GM21825 (cell line): ENCODE measurements at regions not wholly inside any gene's neighbourhood (a gene's known extent, or its start where the extent isn't known, plus 50 kb on each side); places are given as distances from the start of the nearest gene placed in this dataset.
"Not testable (repeated sequence)": the region's sequence is repeated elsewhere in the genome, so short reads cannot be mapped to it uniquely, and the experiment has no call there.

Source experiments
- ATAC-seq: cut with Tn5 transposase; IDR thresholded peaks from one replicate; pipeline ENCODE4 v1.9.1; 2021; ENCODE audit warnings: mild to moderate bottlenecking, moderate library complexity; ENCODE audit not compliant: unreplicated experiment

DNA sequence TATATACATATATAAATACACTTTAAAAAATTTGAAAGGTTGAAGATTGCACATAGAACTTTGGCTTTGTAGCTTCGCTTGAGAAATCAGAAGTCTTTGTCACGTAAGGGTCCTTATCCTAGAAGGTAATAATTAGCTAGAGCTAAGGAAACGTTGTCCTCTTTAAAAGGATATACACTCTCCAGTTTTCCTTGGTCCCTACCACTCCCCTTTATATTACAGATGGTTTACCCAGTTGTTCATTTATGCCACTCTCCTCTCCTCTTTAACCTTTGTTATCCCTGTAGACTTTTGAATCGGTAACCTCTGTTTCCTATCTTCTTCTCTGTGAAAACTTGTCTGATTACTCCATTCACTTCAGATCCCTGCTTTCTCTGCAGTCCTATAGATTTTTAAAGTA, 1101.0 kb upstream of the SEMA6A start:
- ATAC-seq, result no peak

DNA sequence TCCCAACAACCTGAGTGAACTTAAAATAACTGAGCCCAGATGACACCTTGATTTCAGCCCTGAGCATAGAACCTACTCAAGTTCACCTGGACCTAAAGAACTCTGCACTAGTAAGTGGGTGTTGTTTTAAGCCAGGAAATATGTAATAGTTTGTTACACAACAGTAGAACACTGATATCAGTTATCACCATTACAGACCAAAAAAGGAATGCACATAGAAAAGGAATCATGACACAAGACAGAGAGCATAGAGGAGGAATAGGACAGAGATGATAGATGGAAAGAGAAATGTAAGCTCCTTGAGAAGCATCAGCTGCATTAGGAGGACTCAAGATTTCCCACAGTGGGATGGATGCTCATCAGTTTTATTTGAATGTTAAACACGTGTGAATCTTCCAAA, 1096.9 kb upstream of the SEMA6A start:
- no peak for ATAC-seq

DNA sequence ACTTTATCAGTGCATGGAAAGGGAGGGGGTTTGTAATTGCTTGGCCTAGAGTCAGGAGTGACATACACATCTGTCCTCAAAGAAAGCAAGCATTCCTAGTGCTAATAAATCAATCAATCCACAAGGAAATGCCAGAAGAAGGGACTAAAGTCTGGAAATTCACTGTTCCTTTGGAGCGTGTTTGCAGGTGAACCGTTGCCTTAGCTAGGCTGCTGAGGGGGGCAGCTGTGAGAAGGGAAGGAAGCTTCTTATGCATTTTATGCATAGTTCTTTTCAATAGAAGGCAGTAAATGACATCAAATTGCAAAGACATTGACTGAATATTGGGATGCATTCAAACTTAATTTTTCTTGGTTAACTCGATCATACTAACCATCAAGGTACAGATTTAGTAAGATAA, 1092.5 kb upstream of the SEMA6A start:
- no peak for ATAC-seq

- no peak for ATAC-seq
Observed at GRCh38 chr5:117665121-117665520, 1090.5 kb upstream of the SEMA6A start.

DNA sequence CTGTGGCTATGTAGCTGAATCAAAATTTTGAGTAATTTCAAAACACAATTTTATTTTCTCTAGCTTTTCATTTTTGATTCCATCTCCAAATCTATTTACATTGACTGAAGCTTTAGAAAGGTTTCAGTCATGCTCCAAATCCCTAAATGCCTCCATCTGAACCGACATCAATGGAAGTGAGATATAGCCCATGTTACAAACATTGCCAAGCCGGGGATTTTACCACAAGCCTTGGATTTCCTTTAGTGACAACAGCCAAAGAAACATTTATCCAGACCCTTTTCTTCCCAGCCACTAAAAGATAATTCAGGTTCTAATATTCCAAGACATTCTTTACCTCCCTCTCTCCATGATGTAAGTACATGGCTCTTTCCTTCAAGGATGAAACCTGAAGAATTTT, 1087.7 kb upstream of the SEMA6A start:
- ATAC-seq, result no peak

GRCh38 chr5:117657541-117657940, 1082.9 kb upstream of the SEMA6A start:
- ATAC-seq, result no peak

GRCh38 chr5:117652958-117653280, 1078.3 kb upstream of the SEMA6A start:
- no peak for ATAC-seq

GRCh38 chr5:117652036-117652957, 1077.7 kb upstream of the SEMA6A start:
- no peak for ATAC-seq

- no peak for ATAC-seq
Observed at GRCh38 chr5:117649821-117650220, 1075.2 kb upstream of the SEMA6A start.

- no peak for ATAC-seq
Observed at GRCh38 chr5:117645400-117645799, 1070.8 kb upstream of the SEMA6A start.

GRCh38 chr5:117638581-117638980, 1064.0 kb upstream of the SEMA6A start:
- ATAC-seq, result no peak

- no peak for ATAC-seq
Observed at GRCh38 chr5:117633093-117633492, 1058.5 kb upstream of the SEMA6A start.

GRCh38 chr5:117624201-117624600, 1049.6 kb upstream of the SEMA6A start:
- ATAC-seq, result no peak

DNA sequence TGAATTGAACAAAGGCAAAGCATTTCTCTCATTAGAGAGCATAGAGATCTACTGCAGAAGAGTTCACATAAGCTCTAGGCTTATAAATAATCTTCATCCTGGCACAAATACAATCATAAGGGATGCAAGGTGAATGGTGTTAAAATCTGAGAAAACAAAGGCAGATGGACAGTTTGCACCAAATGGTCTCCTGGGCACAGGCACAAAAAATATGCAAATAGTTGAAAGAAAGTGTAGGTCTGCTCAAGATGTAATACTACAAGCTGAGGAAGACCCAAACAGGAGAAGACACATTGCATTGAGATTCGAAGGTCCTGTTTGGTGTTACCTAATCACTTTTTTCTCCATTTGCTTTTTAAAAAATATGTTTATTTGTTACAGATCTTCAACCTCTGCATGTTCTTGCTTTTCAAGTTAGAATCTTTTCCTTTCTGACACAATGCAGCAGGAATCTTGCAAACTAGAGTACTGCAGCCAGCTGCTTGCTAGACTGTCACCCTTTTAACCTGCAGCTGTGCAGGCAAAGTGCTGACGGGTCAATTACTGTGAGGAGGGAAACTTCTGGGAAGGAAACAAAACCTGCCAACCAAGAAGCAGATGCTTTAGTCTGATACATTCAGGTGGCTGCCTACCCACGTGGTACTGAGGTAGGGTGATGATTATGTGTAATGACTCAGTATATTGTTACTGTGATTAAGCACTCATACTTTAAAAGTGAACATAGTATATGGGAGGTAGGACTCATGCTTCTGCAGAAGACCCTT, 1048.6 kb upstream of the SEMA6A start:
- ATAC-seq, result no peak

DNA sequence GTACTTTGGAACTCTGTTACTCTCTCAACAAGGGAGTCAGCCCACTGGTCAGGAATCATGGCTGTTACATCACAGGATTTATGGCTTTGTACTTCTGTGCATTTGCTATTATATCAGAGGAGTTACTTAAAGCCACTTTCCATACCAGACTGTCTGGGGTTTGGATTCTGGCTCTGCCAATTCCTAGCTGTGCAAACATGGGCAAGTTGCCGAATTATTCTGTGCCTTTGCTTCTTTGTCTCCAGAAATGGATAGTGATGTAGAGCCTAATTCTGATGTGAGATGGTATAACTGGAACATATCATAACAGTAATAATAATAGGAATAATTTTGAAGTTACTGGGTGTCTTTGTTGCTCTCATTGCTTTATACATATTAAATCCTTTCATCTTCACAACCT, 1047.3 kb upstream of the SEMA6A start:
- ATAC-seq, result no peak

DNA sequence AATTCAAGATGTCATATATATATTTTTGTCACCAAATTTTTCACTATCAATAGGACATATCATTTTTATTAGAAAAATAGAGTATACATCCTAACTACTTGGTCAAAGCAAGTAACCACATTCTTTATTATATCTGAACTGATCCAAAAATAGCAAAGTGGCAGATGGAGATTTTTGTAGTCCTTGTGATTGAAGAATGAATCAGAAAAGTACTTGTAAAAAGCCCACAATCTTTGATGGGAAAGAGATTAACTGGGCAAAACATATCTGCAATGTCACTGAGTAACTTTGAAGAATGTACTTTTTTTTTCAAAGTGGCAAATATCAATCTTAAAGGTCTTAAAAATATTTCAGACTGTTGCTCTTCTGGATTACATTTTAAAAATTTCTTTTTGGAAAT, 1040.6 kb upstream of the SEMA6A start:
- ATAC-seq, result no peak

DNA sequence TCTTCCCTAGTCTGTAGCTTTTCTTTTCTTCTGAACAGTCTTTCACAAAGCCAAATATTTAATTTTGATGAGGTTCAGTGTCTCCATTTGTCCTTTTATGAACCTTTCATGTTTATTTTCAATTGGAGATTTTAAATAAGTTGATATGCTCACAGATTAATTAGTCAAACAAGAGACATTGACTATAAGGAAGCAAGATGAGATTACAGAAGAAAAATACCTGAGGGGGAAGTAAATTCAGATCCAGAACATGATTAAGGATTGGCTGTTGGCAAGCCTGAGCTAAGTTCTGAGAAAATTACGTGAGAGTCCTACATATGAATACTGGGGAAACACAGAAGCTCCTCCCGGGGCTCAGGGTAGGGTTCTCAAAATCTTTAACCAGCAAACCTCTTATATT, 1039.8 kb upstream of the SEMA6A start:
- ATAC-seq, result no peak

- no peak for ATAC-seq
Observed at GRCh38 chr5:117604845-117605244, 1030.2 kb upstream of the SEMA6A start.

DNA sequence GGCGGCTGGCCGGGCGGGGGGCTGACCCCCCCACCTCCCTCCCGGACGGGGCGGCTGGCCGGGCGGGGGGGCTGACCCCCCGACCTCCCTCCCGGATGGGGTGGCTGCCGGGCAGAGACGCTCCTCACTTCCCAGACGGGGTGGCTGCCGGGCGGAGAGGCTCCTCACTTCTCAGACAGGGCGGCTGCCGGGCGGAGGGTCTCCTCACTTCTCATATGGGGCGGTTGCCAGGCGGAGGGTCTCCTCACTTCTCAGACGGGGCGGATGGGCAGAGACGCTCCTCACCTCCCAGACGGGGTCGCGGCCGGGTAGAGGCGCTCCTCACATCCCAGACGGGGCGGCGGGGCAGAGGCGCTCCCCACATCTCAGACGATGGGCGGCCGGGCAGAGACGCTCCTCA, 1025.2 kb upstream of the SEMA6A start:
- ATAC-seq, result not testable (repeated sequence)

GRCh38 chr5:117594166-117594565, 1019.5 kb upstream of the SEMA6A start:
- no peak for ATAC-seq

GRCh38 chr5:117590944-117591343, 1016.3 kb upstream of the SEMA6A start:
- peak; percentile 74 for ATAC-seq

DNA sequence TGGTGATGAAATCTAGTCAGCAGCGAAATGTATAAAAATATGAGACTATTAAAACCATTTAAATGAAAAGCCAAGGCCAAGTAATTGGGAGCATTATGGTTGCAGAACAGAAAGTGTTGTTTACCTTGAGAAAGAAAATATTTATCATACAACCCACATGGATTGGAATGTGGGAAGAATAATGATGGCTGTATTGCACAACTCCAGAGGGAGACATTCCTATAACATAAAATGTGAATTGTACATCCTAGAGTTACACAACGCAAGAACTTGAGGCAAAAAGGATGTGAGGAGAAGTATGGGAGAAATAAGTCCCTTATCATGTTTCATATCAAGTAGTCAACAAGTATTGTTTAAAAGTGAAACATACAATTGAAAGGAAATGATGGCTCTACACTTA, 1014.0 kb upstream of the SEMA6A start:
- no peak for ATAC-seq
